B cell (primary cell): ENCODE measurements at regions not wholly inside any gene's neighbourhood (a gene's known extent, or its start where the extent isn't known, plus 50 kb on each side); places are given as distances from the start of the nearest gene placed in this dataset.

Experiments
- EZH2 ChIP-seq: IDR thresholded peaks from 2 replicates; pipeline ENCODE4 v1.6.1; 2012; ENCODE audit warnings: borderline replicate concordance, low read depth, mild to moderate bottlenecking, moderate library complexity, low read length; ENCODE audit not compliant: insufficient read depth, poor library complexity, severe bottlenecking
- TF ChIP-seq, protein P1 (sequence below): fragments of 200-600 bp; IDR thresholded peaks from one replicate; pipeline ENCODE4 v1.8.0; 2022; ENCODE audit warnings: antibody characterized with exemption, mild to moderate bottlenecking

DNA sequence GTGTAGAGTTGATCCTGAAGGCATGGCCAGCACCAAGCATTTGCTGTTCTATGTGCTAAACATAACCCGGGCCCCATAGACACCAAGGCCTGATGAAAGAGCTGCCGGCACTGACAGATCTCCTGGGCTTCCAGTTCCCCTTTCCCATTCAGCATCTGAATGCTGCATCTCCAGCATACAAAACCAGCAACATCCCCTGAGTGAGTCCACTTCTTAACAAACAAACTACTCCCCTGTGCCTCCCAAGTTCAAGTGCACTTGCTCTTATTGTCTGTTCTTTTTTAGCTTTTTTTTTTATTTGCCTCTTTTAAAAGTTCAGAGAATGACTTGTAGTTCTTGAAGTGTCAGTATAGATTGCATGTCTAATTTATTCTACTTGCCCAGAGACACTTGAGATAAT lies 156.0 kb downstream of the EDEM1 start:
- TF ChIP-seq, protein P1, sequence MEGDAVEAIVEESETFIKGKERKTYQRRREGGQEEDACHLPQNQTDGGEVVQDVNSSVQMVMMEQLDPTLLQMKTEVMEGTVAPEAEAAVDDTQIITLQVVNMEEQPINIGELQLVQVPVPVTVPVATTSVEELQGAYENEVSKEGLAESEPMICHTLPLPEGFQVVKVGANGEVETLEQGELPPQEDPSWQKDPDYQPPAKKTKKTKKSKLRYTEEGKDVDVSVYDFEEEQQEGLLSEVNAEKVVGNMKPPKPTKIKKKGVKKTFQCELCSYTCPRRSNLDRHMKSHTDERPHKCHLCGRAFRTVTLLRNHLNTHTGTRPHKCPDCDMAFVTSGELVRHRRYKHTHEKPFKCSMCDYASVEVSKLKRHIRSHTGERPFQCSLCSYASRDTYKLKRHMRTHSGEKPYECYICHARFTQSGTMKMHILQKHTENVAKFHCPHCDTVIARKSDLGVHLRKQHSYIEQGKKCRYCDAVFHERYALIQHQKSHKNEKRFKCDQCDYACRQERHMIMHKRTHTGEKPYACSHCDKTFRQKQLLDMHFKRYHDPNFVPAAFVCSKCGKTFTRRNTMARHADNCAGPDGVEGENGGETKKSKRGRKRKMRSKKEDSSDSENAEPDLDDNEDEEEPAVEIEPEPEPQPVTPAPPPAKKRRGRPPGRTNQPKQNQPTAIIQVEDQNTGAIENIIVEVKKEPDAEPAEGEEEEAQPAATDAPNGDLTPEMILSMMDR: no peak
- TF ChIP-seq EZH2: no peak
